Keratinocyte (primary cell): ENCODE measurements at regions not wholly inside any gene's neighbourhood (a gene's known extent, or its start where the extent isn't known, plus 50 kb on each side); places are given as distances from the start of the nearest gene placed in this dataset.

ENCODE experiments used
- DNase-seq: peaks from one replicate; pipeline ENCODE4 v3.0.0-alpha.2; 2011; ENCODE audit warnings: low read depth, missing footprints, low spot score
- FAIRE-seq: peaks from 2 replicates; lab custom pipeline; 2011; peaks lifted over from hg19 to GRCh38; lab: Jason Lieb, UNC
- H2AFZ ChIP-seq: 2 replicates; pipeline ENCODE4 v1.6.0; 2012; ENCODE audit warnings: low read length, control low read depth, inconsistent platforms; ENCODE audit not compliant: control insufficient read depth
- H3K27ac ChIP-seq: 2 replicates; pipeline ENCODE4 v1.5.1; 2011; ENCODE audit warnings: low read length; ENCODE audit not compliant: control insufficient read depth, insufficient read depth
- H3K27me3 ChIP-seq: 3 replicates; pipeline ENCODE4 v1.6.0; 2011; ENCODE audit warnings: low read length; ENCODE audit not compliant: control insufficient read depth, insufficient read depth; ENCODE audit errors: extremely low read depth
- H3K36me3 ChIP-seq, 2 experiments: 2 replicates in 1 of 2; 3 replicates in 1 of 2; pipeline ENCODE4 v1.5.1; 2011; ENCODE audit warnings: low read length in 2 of 2, mild to moderate bottlenecking in 1 of 2; ENCODE audit not compliant: control insufficient read depth in 2 of 2, insufficient read depth in 2 of 2; ENCODE audit errors: extremely low read depth in 1 of 2
- H3K4me1 ChIP-seq: 3 replicates; pipeline ENCODE4 v1.5.1; 2011; ENCODE audit warnings: low read length; ENCODE audit not compliant: control insufficient read depth, insufficient read depth; ENCODE audit errors: extremely low read depth
- H3K4me2 ChIP-seq: 3 replicates; pipeline ENCODE4 v1.6.0; 2011; ENCODE audit warnings: low read depth, low read length; ENCODE audit not compliant: control insufficient read depth, insufficient read depth; ENCODE audit errors: extremely low read depth
- H3K4me3 ChIP-seq, 3 experiments: fragments of 200-600 bp in 1 of 3; sonication (generic) in 1 of 3; 2 replicates in 2 of 3; 3 replicates in 1 of 3; pipeline ENCODE4 v1.5.1; 2011 to 2016; ENCODE audit warnings: low read length in 3 of 3, mild to moderate bottlenecking in 3 of 3, control low read depth in 2 of 3, inconsistent platforms in 1 of 3, low read depth in 1 of 3, mixed read lengths in 1 of 3, mixed run types in 1 of 3, moderate library complexity in 1 of 3; ENCODE audit not compliant: control insufficient read depth in 2 of 3, insufficient read depth in 2 of 3; ENCODE audit errors: extremely low read depth in 1 of 3
- H3K79me2 ChIP-seq: 2 replicates; pipeline ENCODE4 v1.6.0; 2012; ENCODE audit warnings: low read length; ENCODE audit not compliant: control insufficient read depth, insufficient read depth
- H3K9ac ChIP-seq: 3 replicates; pipeline ENCODE4 v1.6.0; 2011; ENCODE audit warnings: low read length; ENCODE audit not compliant: control insufficient read depth, insufficient read depth; ENCODE audit errors: extremely low read depth
- H3K9me1 ChIP-seq: 3 replicates; pipeline ENCODE4 v1.6.0; 2011; ENCODE audit warnings: low read length; ENCODE audit not compliant: control insufficient read depth, insufficient read depth; ENCODE audit errors: extremely low read depth
- H3K9me3 ChIP-seq: 2 replicates; pipeline ENCODE4 v1.5.1; 2012; ENCODE audit warnings: low read depth, low read length; ENCODE audit not compliant: control insufficient read depth
- H4K20me1 ChIP-seq: 3 replicates; pipeline ENCODE4 v1.6.0; 2011; ENCODE audit warnings: low read length; ENCODE audit not compliant: control insufficient read depth, insufficient read depth; ENCODE audit errors: extremely low read depth
- EZH2 ChIP-seq: IDR thresholded peaks from one replicate; pipeline ENCODE4 v1.6.1; 2012; ENCODE audit warnings: inconsistent platforms, mild to moderate bottlenecking, low read length, moderate library complexity
- dilution Hi-C: fragments of 300-500 bp; cut with MboI; formaldehyde crosslinking; loops from one replicate; pipeline ENCODE4 v1.7.0; 2020; ENCODE audit warnings: low sequenced_read_pairs; ENCODE audit not compliant: extremely low pct_ligation_motif_present
- TF ChIP-seq, protein P1 (sequence below), 3 experiments: IDR thresholded peaks in 1 of 3; conservative IDR thresholded peaks in 1 of 3; optimal IDR thresholded peaks in 1 of 3; 2 replicates in 2 of 3; 3 replicates in 1 of 3; pipeline versions ENCODE3 to v1.5.1; 2011; ENCODE audit warnings: low read length in 3 of 3, mild to moderate bottlenecking in 3 of 3, moderate library complexity in 2 of 3, control low read depth in 1 of 3, inconsistent platforms in 1 of 3; ENCODE audit not compliant: insufficient read depth in 2 of 3; ENCODE audit errors: extremely low read depth in 1 of 3

GRCh38 chr6:8260610-8261009, 158.3 kb upstream of the EEF1E1 start:
- Histone ChIP-seq H3K9me3 (no peaks in the 10 kb centered on the region), H3K4me1 (no peaks in the 10 kb centered on the region), H3K27me3 (no peaks in the 10 kb centered on the region), H4K20me1 (no peaks in the 10 kb centered on the region), H3K9ac (no peak overlapping the region), H2AFZ (no peak overlapping the region), H3K9me1 (no peaks in the 10 kb centered on the region), H3K4me3 (no peak overlapping the region), H3K27ac (no peak overlapping the region), H3K36me3 (no peaks in the 10 kb centered on the region), H3K4me2 (no peak overlapping the region), H3K79me2 (no peaks in the 10 kb centered on the region)
- DNase-seq (no peak), FAIRE-seq (no peak)
- TF ChIP-seq EZH2: no peak
- dilution Hi-C loops: no loop called here

DNA sequence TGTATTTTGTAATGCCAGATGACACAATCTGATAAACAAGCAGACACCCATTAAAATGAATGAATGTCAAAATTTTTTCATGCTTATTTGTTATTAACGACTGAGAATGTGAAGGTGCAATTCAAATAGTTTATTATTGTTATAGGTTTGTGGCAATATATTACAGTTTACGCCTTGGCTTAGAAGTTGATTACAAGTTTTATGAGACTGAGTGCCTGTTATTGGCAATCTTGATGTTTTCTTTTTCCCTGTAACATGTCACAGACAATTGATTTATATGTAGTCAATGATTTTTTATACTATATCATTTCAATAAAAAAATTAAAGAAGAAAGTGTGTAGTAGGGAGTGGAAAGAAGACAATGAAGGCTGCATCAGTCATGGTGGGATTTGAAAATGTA, 144.1 kb upstream of the EEF1E1 start:
- no peak overlapping the region for H3K27ac ChIP-seq
- H3K4me1 ChIP-seq: no peaks in the 10 kb centered on the region
- H3K9me3 ChIP-seq: no peaks in the 10 kb centered on the region
- H3K27me3 ChIP-seq: no peaks in the 10 kb centered on the region
- FAIRE-seq: no peak
- no peak overlapping the region for H3K4me3 ChIP-seq
- TF ChIP-seq, protein P1, sequence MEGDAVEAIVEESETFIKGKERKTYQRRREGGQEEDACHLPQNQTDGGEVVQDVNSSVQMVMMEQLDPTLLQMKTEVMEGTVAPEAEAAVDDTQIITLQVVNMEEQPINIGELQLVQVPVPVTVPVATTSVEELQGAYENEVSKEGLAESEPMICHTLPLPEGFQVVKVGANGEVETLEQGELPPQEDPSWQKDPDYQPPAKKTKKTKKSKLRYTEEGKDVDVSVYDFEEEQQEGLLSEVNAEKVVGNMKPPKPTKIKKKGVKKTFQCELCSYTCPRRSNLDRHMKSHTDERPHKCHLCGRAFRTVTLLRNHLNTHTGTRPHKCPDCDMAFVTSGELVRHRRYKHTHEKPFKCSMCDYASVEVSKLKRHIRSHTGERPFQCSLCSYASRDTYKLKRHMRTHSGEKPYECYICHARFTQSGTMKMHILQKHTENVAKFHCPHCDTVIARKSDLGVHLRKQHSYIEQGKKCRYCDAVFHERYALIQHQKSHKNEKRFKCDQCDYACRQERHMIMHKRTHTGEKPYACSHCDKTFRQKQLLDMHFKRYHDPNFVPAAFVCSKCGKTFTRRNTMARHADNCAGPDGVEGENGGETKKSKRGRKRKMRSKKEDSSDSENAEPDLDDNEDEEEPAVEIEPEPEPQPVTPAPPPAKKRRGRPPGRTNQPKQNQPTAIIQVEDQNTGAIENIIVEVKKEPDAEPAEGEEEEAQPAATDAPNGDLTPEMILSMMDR (optimal IDR thresholded peaks at IDR 0.05 in 1 of 3, IDR thresholded peaks at IDR 0.05 in 1 of 3, conservative IDR thresholded peaks at IDR 0.05 in 1 of 3; ENCODE audit: extremely low read depth in 1 of 3, insufficient read depth in 2 of 3, low read length in 3 of 3): no peak
- no peaks in the 10 kb centered on the region for H4K20me1 ChIP-seq
- DNase-seq: no peak
- H2AFZ ChIP-seq: no peak overlapping the region
- H3K36me3 ChIP-seq: no peaks in the 10 kb centered on the region
- H3K9me1 ChIP-seq: no peaks in the 10 kb centered on the region
- H3K9ac ChIP-seq: no peak overlapping the region
- H3K4me2 ChIP-seq: no peak overlapping the region
- no peaks in the 10 kb centered on the region for H3K79me2 ChIP-seq
- dilution Hi-C loops: no loop called here

GRCh38 chr6:8245726-8246125, 143.4 kb upstream of the EEF1E1 start:
- FAIRE-seq (no peak), DNase-seq (no peak)
- Histone ChIP-seq H3K9me3 (no peaks in the 10 kb centered on the region), H3K27me3 (no peaks in the 10 kb centered on the region), H3K4me1 (no peaks in the 10 kb centered on the region), H3K36me3 (no peaks in the 10 kb centered on the region), H3K9ac (no peak overlapping the region), H2AFZ (no peak overlapping the region), H3K9me1 (no peaks in the 10 kb centered on the region), H4K20me1 (no peaks in the 10 kb centered on the region), H3K27ac (no peak overlapping the region), H3K4me2 (no peak overlapping the region), H3K79me2 (no peaks in the 10 kb centered on the region), H3K4me3 (no peak overlapping the region)
- no peak for TF ChIP-seq EZH2
- TF ChIP-seq, protein P1 (optimal IDR thresholded peaks at IDR 0.05 in 1 of 3, IDR thresholded peaks at IDR 0.05 in 1 of 3, conservative IDR thresholded peaks at IDR 0.05 in 1 of 3; ENCODE audit: extremely low read depth in 1 of 3, insufficient read depth in 2 of 3, low read length in 3 of 3): no peak
- dilution Hi-C loops: no loop called here
